Neural progenitor cell (in vitro differentiated cells): ENCODE measurements at regions not wholly inside any gene's neighbourhood (a gene's known extent, or its start where the extent isn't known, plus 50 kb on each side); places are given as distances from the start of the nearest gene placed in this dataset.

Source experiments
- EZH2 ChIP-seq: fragments of 200-600 bp; sonication (generic); IDR thresholded peaks from 2 replicates; pipeline ENCODE4 v1.6.1; 2017; ENCODE audit warnings: antibody characterized with exemption, mild to moderate bottlenecking, moderate library complexity
- TF ChIP-seq, protein P1 (sequence below): fragments of 200-600 bp; sonication (generic); IDR thresholded peaks from 2 replicates; pipeline ENCODE4 v1.5.1; 2017; ENCODE audit warnings: antibody characterized with exemption, mild to moderate bottlenecking

DNA sequence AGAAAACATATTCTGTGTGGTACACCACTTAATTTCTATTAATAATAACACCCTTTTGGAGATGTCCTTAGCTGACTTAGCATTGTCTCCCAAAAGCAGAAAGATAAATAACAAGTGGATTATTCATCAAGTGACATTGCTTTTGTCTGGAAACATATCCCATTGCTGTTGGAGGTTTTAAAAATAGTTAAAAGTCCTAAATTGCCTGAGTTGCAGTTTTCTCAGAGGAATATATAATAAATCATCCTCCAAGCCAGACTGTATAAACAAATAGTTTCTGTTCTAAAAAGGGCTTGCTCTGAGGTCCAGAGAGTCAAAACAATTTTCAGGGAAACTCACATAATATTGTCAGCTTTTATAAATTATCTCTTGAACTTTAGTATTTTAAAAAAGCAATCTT, 60.4 kb upstream of the CD96 start:
- TF ChIP-seq, protein P1, sequence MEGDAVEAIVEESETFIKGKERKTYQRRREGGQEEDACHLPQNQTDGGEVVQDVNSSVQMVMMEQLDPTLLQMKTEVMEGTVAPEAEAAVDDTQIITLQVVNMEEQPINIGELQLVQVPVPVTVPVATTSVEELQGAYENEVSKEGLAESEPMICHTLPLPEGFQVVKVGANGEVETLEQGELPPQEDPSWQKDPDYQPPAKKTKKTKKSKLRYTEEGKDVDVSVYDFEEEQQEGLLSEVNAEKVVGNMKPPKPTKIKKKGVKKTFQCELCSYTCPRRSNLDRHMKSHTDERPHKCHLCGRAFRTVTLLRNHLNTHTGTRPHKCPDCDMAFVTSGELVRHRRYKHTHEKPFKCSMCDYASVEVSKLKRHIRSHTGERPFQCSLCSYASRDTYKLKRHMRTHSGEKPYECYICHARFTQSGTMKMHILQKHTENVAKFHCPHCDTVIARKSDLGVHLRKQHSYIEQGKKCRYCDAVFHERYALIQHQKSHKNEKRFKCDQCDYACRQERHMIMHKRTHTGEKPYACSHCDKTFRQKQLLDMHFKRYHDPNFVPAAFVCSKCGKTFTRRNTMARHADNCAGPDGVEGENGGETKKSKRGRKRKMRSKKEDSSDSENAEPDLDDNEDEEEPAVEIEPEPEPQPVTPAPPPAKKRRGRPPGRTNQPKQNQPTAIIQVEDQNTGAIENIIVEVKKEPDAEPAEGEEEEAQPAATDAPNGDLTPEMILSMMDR: no peak
- TF ChIP-seq EZH2: no peak
